Astrocyte of the cerebellum (primary cell): ENCODE measurements at regions not wholly inside any gene's neighbourhood (a gene's known extent, or its start where the extent isn't known, plus 50 kb on each side); places are given as distances from the start of the nearest gene placed in this dataset.

Source experiments
- DNase-seq: peaks from one replicate; pipeline ENCODE4 v3.0.0-alpha.2; 2011; ENCODE audit warnings: low read depth
- H3K4me3 ChIP-seq: 2 replicates; pipeline ENCODE4 v1.5.1; 2011; ENCODE audit warnings: mild to moderate bottlenecking, low read depth, low read length, moderate library complexity
- CTCF ChIP-seq: IDR thresholded peaks from 2 replicates; pipeline ENCODE4 v1.5.1; 2012; ENCODE audit warnings: low read length, low read depth, moderate library complexity, mild to moderate bottlenecking; ENCODE audit errors: missing control alignments
- in situ Hi-C: cut with HindIII; loops from 2 replicates; pipeline ENCODE4 v1.10.0; 2017; ENCODE audit warnings: low sequenced_read_pairs

DNA sequence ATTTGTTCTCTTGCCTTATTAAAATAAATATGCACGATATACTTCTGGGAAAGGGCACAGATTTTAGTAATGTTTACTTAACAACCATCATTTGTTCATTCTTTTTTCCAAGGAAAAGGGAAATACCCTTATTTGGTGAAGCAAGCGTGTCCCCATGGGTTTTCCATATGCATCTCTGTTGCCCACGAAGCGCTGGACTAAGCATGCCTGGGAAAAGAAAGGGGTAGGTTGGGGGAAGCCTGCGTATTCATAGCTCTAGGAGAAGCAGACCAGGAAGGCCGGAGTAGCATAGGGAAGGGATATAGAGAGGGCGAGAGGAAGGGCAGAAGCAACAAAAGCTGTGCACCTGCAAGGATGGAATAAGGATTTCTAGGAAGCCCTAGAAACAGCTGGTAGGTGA lies 61.8 kb upstream of the ACO1 start:
- no peak for TF ChIP-seq CTCF
- no peak for DNase-seq
- in situ Hi-C loops, result no loop called here

DNA sequence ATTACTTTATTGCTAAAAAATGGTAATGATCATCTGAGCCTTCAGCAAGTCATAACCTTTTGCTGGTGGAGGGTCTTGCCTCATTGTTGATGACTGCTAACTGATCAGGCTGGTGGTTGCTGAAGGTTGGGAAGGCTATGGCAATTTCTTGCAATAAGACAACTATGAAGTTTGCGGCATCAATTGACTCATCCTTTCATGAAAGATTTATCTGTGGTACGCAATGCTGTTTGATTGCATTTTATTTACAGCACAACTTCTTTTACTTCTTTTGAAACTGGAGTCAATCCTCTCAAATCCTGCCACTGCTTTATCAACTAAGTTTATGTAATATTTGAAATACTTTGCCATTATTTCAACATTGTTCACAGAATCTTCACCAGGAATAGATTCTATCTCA lies 58.3 kb upstream of the ACO1 start:
- no peak for DNase-seq
- TF ChIP-seq CTCF, result no peak
- no peak overlapping the region for H3K4me3 ChIP-seq
- in situ Hi-C loops, result no loop called here

More for the DNA sequence above, 61.8 kb upstream of the ACO1 start:
- no peak overlapping the region for H3K4me3 ChIP-seq

GRCh38 chr9:32331240-32331639 lies 53.2 kb upstream of the ACO1 start:
- TF ChIP-seq CTCF, result no peak
- no peak overlapping the region for H3K4me3 ChIP-seq
- DNase-seq, result no peak
- in situ Hi-C loops, result no loop called here

GRCh38 chr9:32334112-32334511 lies 50.3 kb upstream of the ACO1 start:
- no peak for DNase-seq
- H3K4me3 ChIP-seq, result no peak overlapping the region
- TF ChIP-seq CTCF, result no peak
- in situ Hi-C loops, result no loop called here
